ENCODE measurements at regions not wholly inside any gene's neighbourhood (a gene's known extent, or its start where the extent isn't known, plus 50 kb on each side); places are given as distances from the start of the nearest gene placed in this dataset.

- DNase-seq (ENCODE audit: extremely low read depth, insufficient read length) = no peak
- TF ChIP-seq, protein P1, sequence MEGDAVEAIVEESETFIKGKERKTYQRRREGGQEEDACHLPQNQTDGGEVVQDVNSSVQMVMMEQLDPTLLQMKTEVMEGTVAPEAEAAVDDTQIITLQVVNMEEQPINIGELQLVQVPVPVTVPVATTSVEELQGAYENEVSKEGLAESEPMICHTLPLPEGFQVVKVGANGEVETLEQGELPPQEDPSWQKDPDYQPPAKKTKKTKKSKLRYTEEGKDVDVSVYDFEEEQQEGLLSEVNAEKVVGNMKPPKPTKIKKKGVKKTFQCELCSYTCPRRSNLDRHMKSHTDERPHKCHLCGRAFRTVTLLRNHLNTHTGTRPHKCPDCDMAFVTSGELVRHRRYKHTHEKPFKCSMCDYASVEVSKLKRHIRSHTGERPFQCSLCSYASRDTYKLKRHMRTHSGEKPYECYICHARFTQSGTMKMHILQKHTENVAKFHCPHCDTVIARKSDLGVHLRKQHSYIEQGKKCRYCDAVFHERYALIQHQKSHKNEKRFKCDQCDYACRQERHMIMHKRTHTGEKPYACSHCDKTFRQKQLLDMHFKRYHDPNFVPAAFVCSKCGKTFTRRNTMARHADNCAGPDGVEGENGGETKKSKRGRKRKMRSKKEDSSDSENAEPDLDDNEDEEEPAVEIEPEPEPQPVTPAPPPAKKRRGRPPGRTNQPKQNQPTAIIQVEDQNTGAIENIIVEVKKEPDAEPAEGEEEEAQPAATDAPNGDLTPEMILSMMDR (IDR thresholded peaks at IDR 0.05; ENCODE audit: insufficient read depth, low read length, poor library complexity, severe bottlenecking) = no peak
- no peak overlapping the region for H3K4me3 ChIP-seq (replicated peaks; ENCODE audit: low read depth, low read length)
These were observed 258.6 kb downstream of the KLF13 start for GRCh38 chr15:31585240-31585639.

DNA sequence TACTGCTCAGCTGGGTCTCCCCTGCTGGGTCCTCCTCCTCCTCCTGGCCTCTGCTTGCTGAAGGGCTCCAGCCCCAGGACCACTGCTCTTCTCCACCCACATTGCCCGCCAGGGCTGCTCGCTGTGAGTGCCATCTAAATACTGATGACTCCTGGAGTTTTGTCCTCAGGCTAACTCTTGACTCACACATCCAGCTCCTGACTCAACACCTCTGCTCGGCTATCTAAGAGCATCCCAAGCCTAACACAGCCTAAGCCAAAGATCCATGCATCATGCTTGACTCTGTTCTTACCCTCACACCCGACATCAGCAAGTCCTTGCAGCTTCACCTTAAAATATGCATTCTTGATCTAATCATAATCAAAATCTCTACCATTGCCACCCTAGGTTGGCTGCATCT, 260.2 kb downstream of the KLF13 start:
- TF ChIP-seq, protein P1 (IDR thresholded peaks at IDR 0.05; ENCODE audit: insufficient read depth, low read length, poor library complexity, severe bottlenecking) = no peak
- DNase-seq (ENCODE audit: extremely low read depth, insufficient read length) = no peak
- H3K27me3 ChIP-seq (replicated peaks; ENCODE audit: control insufficient read depth, insufficient read depth, low read length) = peaks cover 2% of the 10 kb centered on the region; the same call in 1 of the 2 replicates
- H3K4me3 ChIP-seq (replicated peaks; ENCODE audit: low read depth, low read length) = no peak overlapping the region
- H3K36me3 ChIP-seq (ENCODE audit: control insufficient read depth, insufficient read depth, low read length) = no peaks in the 10 kb centered on the region

More at GRCh38 chr15:31585240-31585639, 258.6 kb downstream of the KLF13 start:
- H3K36me3 ChIP-seq (ENCODE audit: control insufficient read depth, insufficient read depth, low read length) = no peaks in the 10 kb centered on the region
- peaks cover 2% of the 10 kb centered on the region; the same call in 1 of the 2 replicates for H3K27me3 ChIP-seq (replicated peaks; ENCODE audit: control insufficient read depth, insufficient read depth, low read length)

GRCh38 chr15:31587583-31587982, 260.9 kb downstream of the KLF13 start:
- DNase-seq (ENCODE audit: extremely low read depth, insufficient read length) = no peak
- no peaks in the 10 kb centered on the region for H3K36me3 ChIP-seq (ENCODE audit: control insufficient read depth, insufficient read depth, low read length)
- TF ChIP-seq, protein P1 (IDR thresholded peaks at IDR 0.05; ENCODE audit: insufficient read depth, low read length, poor library complexity, severe bottlenecking) = no peak

GRCh38 chr15:31590609-31591008, 264.0 kb downstream of the KLF13 start:
- Histone ChIP-seq H3K27me3 (replicated peaks; ENCODE audit: control insufficient read depth, insufficient read depth, low read length) (no peaks in the 10 kb centered on the region; the same call in 1 of the 2 replicates), H3K4me3 (replicated peaks; ENCODE audit: low read depth, low read length) (no peak overlapping the region), H3K36me3 (ENCODE audit: control insufficient read depth, insufficient read depth, low read length) (no peaks in the 10 kb centered on the region)
- DNase-seq (ENCODE audit: extremely low read depth, insufficient read length) = no peak
- TF ChIP-seq, protein P1 (IDR thresholded peaks at IDR 0.05; ENCODE audit: insufficient read depth, low read length, poor library complexity, severe bottlenecking) = no peak

More at GRCh38 chr15:31587583-31587982, 260.9 kb downstream of the KLF13 start:
- Histone ChIP-seq H3K27me3 (replicated peaks; ENCODE audit: control insufficient read depth, insufficient read depth, low read length) (peaks cover 2% of the 10 kb centered on the region; the same call in 1 of the 2 replicates), H3K4me3 (replicated peaks; ENCODE audit: low read depth, low read length) (no peak overlapping the region)

GRCh38 chr15:31591908-31592307, 265.3 kb downstream of the KLF13 start:
- H3K36me3 ChIP-seq (ENCODE audit: control insufficient read depth, insufficient read depth, low read length) = no peaks in the 10 kb centered on the region
- no peak overlapping the region for H3K4me3 ChIP-seq (replicated peaks; ENCODE audit: low read depth, low read length)
- no peak for DNase-seq (ENCODE audit: extremely low read depth, insufficient read length)
- TF ChIP-seq, protein P1 (IDR thresholded peaks at IDR 0.05; ENCODE audit: insufficient read depth, low read length, poor library complexity, severe bottlenecking) = no peak
- no peaks in the 10 kb centered on the region; the same call in 1 of the 2 replicates for H3K27me3 ChIP-seq (replicated peaks; ENCODE audit: control insufficient read depth, insufficient read depth, low read length)

GRCh38 chr15:31597466-31597865, 270.8 kb downstream of the KLF13 start:
- TF ChIP-seq, protein P1 (IDR thresholded peaks at IDR 0.05; ENCODE audit: insufficient read depth, low read length, poor library complexity, severe bottlenecking) = no peak
- no peaks in the 10 kb centered on the region for H3K27me3 ChIP-seq (replicated peaks; ENCODE audit: control insufficient read depth, insufficient read depth, low read length)
- no peaks in the 10 kb centered on the region for H3K36me3 ChIP-seq (ENCODE audit: control insufficient read depth, insufficient read depth, low read length)
- H3K4me3 ChIP-seq (replicated peaks; ENCODE audit: low read depth, low read length) = no peak overlapping the region
- DNase-seq (ENCODE audit: extremely low read depth, insufficient read length) = no peak
